Pancreas (tissue), 10 donors: ENCODE measurements at regions not wholly inside any gene's neighbourhood (a gene's known extent, or its start where the extent isn't known, plus 50 kb on each side); places are given as distances from the start of the nearest gene placed in this dataset.

Experiments
- ATAC-seq, 4 donors: fragments of 200-7000 bp; cut with Tn5 transposase; one replicate each; pipeline versions ENCODE4 v1.8.0 to v1.9.1; 2020; ENCODE audit warnings: mild to moderate bottlenecking in 4 of 4, moderate library complexity in 4 of 4
- DNase-seq, 6 donors: peaks; one replicate each; pipeline ENCODE4 v3.0.0-alpha.2; 2020
- FAIRE-seq: peaks from 2 replicates; lab custom pipeline; 2012; peaks lifted over from hg19 to GRCh38; lab: Jason Lieb, UNC
- H3K27ac ChIP-seq, 4 donors: fragments of 200-600 bp; sonication (generic); 1 replicate in 3 of 4; 2 replicates in 1 of 4; pipeline versions ENCODE4 v1.5.0 to v1.8.0; 2020
- H3K27me3 ChIP-seq, 4 donors: fragments of 200-600 bp; one replicate each; pipeline ENCODE4 v1.8.0; 2021
- H3K36me3 ChIP-seq, 3 donors: fragments of 200-600 bp; sonication (generic) in 1 of 3; one replicate each; pipeline versions ENCODE4 v1.5.0 to v1.8.0; 2020 to 2021
- H3K4me1 ChIP-seq, 3 donors: fragments of 200-600 bp; one replicate each; pipeline ENCODE4 v1.8.0; 2021
- H3K4me3 ChIP-seq, 4 donors: fragments of 200-600 bp; sonication (generic) in 2 of 4; one replicate each; pipeline versions ENCODE4 v1.5.0 to v1.8.0; 2020 to 2021
- H3K9me3 ChIP-seq, 4 donors: fragments of 200-600 bp; one replicate each; pipeline ENCODE4 v1.8.0; 2021
- WGBS, 2 donors: extraction: QIAGEN DNeasy Blood & Tissue Kit; methylation state at CpG; one replicate each; pipeline ENCODE4 v1.1.7; 2013; 5-methylcytosine and 5-hydroxymethylcytosine counted together
- intact Hi-C, 3 donors: fragments of 100-400 bp; cut with DNase I; formaldehyde crosslinking; loops; one replicate each; pipeline versions ENCODE4 v1.11.1 to v1.14.2; 2022
- TF ChIP-seq, protein P1 (sequence below), 4 donors: fragments of 200-600 bp; sonication (generic) in 3 of 4; IDR thresholded peaks; one replicate each; pipeline versions ENCODE4 v1.5.0 to v1.8.0; 2021; ENCODE audit warnings: antibody characterized with exemption in 4 of 4
- donor health status: healthy with polysubstance abuse.
- donor health status: DM: no; HTN: no; CAD: no; lungs with moderate emphysema.
- donor health status: DM: no; HTN: no; CAD: no.
- donor health status: control.
- donor health status: control.
- donor health status: Bipolar disorder and iron deficiency.
- donor health status: DM: yes; HTN: yes; CAD: no.
- donor health status: DM: no; HTN: no; CAD: no.
- donor health status: DM: no; HTN: no; CAD: no.
- donor health status: DM: yes; HTN: yes; CAD: no.

DNA sequence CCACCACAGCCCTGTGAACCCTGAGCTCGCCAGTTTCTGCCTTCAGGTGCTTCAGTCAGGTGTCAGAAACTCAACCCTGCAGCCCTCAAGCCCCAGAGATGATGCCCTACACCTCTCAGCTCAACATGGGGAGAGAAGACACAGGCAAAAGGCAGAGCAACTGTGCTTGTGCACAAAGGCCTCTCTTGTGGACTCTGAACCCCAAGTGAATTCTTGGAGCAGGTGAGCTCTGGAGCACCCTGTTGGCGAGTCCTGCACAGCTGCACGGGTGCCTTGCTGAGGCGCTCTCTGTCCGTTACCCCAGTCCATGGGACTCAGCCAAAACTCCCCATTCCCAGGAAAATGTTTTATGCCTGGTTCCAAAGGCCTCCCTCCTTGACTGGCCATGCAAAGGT lies 197.0 kb downstream of the KLF13 start:
- DNase-seq (no peak), ATAC-seq (no peak), FAIRE-seq (no peak)
- Histone ChIP-seq H3K36me3 (no peaks in the 10 kb centered on the region), H3K27me3 (no peaks in the 10 kb centered on the region), H3K4me3 (no peak overlapping the region), H3K27ac (no peak overlapping the region), H3K4me1 (no peaks in the 10 kb centered on the region), H3K9me3 (no peaks in the 10 kb centered on the region)
- intact Hi-C loops, result no loop called here
- 84 to 86% methylated on average over 5 of the region's 5 CpGs for WGBS, 2 donors
- TF ChIP-seq, protein P1, sequence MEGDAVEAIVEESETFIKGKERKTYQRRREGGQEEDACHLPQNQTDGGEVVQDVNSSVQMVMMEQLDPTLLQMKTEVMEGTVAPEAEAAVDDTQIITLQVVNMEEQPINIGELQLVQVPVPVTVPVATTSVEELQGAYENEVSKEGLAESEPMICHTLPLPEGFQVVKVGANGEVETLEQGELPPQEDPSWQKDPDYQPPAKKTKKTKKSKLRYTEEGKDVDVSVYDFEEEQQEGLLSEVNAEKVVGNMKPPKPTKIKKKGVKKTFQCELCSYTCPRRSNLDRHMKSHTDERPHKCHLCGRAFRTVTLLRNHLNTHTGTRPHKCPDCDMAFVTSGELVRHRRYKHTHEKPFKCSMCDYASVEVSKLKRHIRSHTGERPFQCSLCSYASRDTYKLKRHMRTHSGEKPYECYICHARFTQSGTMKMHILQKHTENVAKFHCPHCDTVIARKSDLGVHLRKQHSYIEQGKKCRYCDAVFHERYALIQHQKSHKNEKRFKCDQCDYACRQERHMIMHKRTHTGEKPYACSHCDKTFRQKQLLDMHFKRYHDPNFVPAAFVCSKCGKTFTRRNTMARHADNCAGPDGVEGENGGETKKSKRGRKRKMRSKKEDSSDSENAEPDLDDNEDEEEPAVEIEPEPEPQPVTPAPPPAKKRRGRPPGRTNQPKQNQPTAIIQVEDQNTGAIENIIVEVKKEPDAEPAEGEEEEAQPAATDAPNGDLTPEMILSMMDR (IDR thresholded peaks at IDR 0.05), result no peak

DNA sequence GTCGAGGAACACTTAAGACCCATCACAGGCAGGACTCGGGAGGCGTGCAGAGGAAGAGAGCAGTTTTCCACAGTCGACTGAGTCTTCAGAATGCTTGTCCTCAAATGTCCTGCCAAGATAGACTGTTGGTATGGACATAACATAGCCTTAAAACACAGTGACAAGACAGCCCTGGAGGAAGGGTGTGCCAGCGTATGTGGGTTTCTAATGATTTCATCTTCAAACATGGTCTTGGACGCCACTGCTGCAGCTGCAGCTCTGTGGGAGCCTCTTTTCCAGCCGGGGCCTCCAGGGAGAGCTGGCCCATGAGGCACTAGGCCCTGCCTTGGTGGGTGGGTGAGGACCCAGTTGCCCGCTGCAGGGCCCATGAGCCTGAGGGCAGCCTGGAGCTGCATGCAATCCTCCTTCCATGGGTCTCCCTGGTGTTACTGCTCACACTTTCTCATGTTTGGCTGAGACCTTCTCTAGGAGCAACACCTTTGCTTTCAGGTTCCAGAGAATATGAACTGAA lies 198.6 kb downstream of the KLF13 start:
- Histone ChIP-seq H3K27ac (no peak overlapping the region), H3K9me3 (no peaks in the 10 kb centered on the region), H3K4me3 (no peak overlapping the region), H3K27me3 (no peaks in the 10 kb centered on the region), H3K4me1 (no peaks in the 10 kb centered on the region), H3K36me3 (no peaks in the 10 kb centered on the region)
- intact Hi-C loops, result no loop called here
- no peak for FAIRE-seq
- no peak for DNase-seq
- WGBS, 2 donors, result 93 to 95% methylated on average over 8 of the region's 8 CpGs
- no peak for ATAC-seq
- TF ChIP-seq, protein P1 (IDR thresholded peaks at IDR 0.05), result no peak

DNA sequence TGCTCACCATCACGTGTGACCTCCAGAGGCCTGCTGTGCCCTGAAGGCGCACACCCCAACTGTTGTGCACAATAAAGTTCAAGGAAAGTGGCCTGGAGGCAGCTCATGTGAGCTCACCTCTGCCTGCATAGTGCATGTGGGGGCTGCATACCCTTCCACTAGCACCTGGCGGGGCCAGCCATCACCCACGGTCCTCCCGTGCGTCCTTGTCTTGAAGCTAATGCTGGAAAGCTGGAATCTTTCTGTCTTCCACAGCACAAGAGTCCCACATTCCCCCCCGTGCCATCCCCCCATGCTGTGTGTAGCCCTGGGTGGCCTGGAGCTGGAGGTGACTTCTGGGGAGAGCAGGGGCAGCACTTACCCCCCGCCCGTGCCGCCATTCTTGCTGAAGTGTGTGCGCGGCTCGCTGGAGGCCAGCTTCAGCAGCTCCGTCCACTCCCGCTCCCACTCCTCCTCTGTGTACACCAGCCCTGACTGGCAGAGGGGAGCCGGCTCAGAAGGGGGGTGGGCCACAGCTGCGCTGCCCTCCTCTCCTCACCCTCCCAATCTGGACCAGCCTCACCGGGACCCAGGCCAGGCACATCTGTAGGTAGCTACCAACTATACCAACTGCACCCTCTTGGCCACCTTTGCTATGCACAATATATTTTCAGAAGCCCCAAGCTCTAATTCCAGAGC lies 199.5 kb downstream of the KLF13 start:
- no peak for DNase-seq
- intact Hi-C loops, result no loop called here
- 95% methylated on average over 18 of the region's 18 CpGs for WGBS, 2 donors
- ATAC-seq, result no peak
- Histone ChIP-seq H3K4me3 (no peak overlapping the region), H3K27me3 (no peaks in the 10 kb centered on the region), H3K27ac (no peak overlapping the region), H3K36me3 (no peaks in the 10 kb centered on the region), H3K4me1 (no peaks in the 10 kb centered on the region), H3K9me3 (no peaks in the 10 kb centered on the region)
- TF ChIP-seq, protein P1 (IDR thresholded peaks at IDR 0.05), result no peak
- FAIRE-seq, result no peak

DNA sequence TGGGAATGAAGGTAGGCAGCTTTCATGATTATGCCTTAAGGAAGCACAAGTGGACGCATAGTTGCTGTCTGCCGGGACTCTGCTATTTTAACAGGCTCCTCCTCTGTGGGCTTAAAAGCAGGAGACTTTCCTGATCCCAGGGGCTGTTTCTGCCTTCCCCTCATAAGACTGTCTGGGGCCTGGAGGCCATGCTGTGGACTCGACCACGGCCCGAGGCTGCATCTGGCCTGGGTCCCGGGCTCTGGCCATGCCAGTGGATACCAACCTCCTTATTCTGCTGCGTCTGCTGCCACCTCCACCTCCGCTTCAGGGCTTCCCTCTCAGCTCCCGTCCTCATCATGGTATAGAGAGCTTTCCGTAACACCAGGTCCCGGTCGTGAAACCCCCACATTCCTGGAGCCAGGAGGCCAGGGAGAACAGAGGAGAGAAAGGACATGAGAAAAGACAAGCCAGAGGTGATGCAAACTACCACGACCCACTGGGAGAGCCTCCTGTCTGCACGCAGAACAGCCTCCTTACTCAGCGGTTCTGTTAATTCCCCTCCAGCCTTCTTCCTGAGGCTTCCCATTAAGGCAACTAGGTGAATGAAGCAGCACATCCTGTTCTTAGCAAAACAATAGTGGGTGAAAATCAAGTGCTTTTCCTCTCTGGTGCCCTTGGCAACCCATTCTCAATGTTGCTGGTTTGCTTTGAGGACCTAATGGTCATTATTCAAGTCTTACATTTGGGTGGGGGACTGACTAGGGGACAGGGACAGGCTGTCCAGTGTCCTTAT lies 200.5 kb downstream of the KLF13 start:
- Histone ChIP-seq H3K27ac (no peak overlapping the region), H3K36me3 (no peaks in the 10 kb centered on the region), H3K9me3 (no peaks in the 10 kb centered on the region), H3K4me3 (no peak overlapping the region), H3K27me3 (no peaks in the 10 kb centered on the region), H3K4me1 (no peaks in the 10 kb centered on the region)
- intact Hi-C loops, result no loop called here
- WGBS, 2 donors, result 84 to 86% methylated on average over 15 of the region's 15 CpGs
- DNase-seq (no peak), ATAC-seq (no peak), FAIRE-seq (no peak)
- TF ChIP-seq, protein P1 (IDR thresholded peaks at IDR 0.05), result no peak

DNA sequence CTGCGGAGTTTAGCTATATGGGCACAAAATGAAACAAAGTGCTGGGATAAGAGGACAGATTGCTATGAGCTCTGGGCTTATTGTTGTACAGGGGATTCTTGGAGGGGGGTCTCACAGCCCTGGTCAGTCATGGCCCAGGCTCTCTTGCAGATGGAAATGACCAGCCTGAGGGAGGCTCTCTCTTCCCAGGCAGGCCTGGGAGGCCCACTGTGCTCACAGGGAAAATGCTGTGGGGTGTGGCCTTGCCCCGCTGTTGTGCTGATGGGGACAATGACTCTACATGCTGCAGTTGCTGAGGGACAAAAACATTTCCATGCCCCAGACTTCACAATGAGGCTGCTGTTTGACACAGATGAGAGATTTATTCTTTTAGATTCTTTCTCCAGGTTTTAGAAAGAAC lies 202.2 kb downstream of the KLF13 start:
- no peak overlapping the region for H3K27ac ChIP-seq
- no peaks in the 10 kb centered on the region for H3K4me1 ChIP-seq
- FAIRE-seq (no peak), DNase-seq (no peak), ATAC-seq (no peak)
- intact Hi-C loops, result no loop called here
- H3K27me3 ChIP-seq, result no peaks in the 10 kb centered on the region
- H3K36me3 ChIP-seq, result no peaks in the 10 kb centered on the region
- H3K4me3 ChIP-seq, result no peak overlapping the region
- WGBS, 2 donors, result 89 to 92% methylated on average over 2 of the region's 2 CpGs
- no peaks in the 10 kb centered on the region for H3K9me3 ChIP-seq
- TF ChIP-seq, protein P1 (IDR thresholded peaks at IDR 0.05), result no peak
